MM.1S (cell line): ENCODE measurements at regions not wholly inside any gene's neighbourhood (a gene's known extent, or its start where the extent isn't known, plus 50 kb on each side); places are given as distances from the start of the nearest gene placed in this dataset.

Source experiments
- DNase-seq: peaks from one replicate; pipeline ENCODE4 v3.0.0-alpha.2; 2015
- H2AFZ ChIP-seq: fragments of 300-600 bp; sonication (generic); 2 replicates; pipeline ENCODE4 v1.6.0; 2016; ENCODE audit warnings: antibody characterized with exemption, low read length
- H3F3A ChIP-seq: fragments of 300-600 bp; sonication (generic); 2 replicates; pipeline ENCODE4 v1.6.1; 2016; ENCODE audit warnings: mild to moderate bottlenecking, antibody characterized with exemption, low read length, moderate library complexity, mixed read lengths; ENCODE audit not compliant: insufficient read depth
- H3K27ac ChIP-seq: fragments of 300-600 bp; sonication (generic); 2 replicates; pipeline ENCODE4 v1.5.1; 2016; ENCODE audit warnings: mild to moderate bottlenecking, low read length
- H3K27me3 ChIP-seq: fragments of 300-600 bp; sonication (generic); replicated peaks from 2 replicates; pipeline ENCODE4 v1.6.0; 2016; ENCODE audit warnings: low read length; ENCODE audit not compliant: insufficient read depth
- H3K36me3 ChIP-seq: fragments of 300-600 bp; sonication (generic); replicated peaks from 2 replicates; pipeline ENCODE4 v1.6.1; 2016; ENCODE audit warnings: mild to moderate bottlenecking, low read length, mixed read lengths; ENCODE audit not compliant: insufficient read depth
- H3K4me1 ChIP-seq: fragments of 300-600 bp; sonication (generic); 2 replicates; pipeline ENCODE4 v1.6.1; 2016; ENCODE audit warnings: low read length, mixed read lengths
- H3K4me2 ChIP-seq: fragments of 300-600 bp; sonication (generic); 2 replicates; pipeline ENCODE4 v1.6.0; 2016; ENCODE audit warnings: low read depth, low read length
- H3K4me3 ChIP-seq: fragments of 300-600 bp; sonication (generic); 2 replicates; pipeline ENCODE4 v1.5.1; 2016; ENCODE audit warnings: low read length, mixed read lengths
- H3K79me2 ChIP-seq: fragments of 300-600 bp; sonication (generic); 2 replicates; pipeline ENCODE4 v1.6.1; 2016; ENCODE audit warnings: mixed run types, low read length, mixed read lengths
- H3K9ac ChIP-seq: fragments of 300-600 bp; sonication (generic); 2 replicates; pipeline ENCODE4 v1.6.1; 2016; ENCODE audit warnings: low read length, mixed read lengths
- H3K9me2 ChIP-seq: fragments of 300-600 bp; sonication (generic); replicated peaks from 2 replicates; pipeline ENCODE4 v1.6.1; 2016; ENCODE audit warnings: mild to moderate bottlenecking, low read length, mixed read lengths; ENCODE audit not compliant: insufficient read depth
- H3K9me3 ChIP-seq: fragments of 300-600 bp; sonication (generic); replicated peaks from 2 replicates; pipeline ENCODE4 v1.6.1; 2016; ENCODE audit warnings: mild to moderate bottlenecking, low read length, mixed read lengths; ENCODE audit not compliant: insufficient read depth
- H4K20me1 ChIP-seq: fragments of 300-600 bp; sonication (generic); 2 replicates; pipeline ENCODE4 v1.6.1; 2016; ENCODE audit warnings: mild to moderate bottlenecking, low read length, moderate library complexity, mixed read lengths; ENCODE audit not compliant: insufficient read depth
- EZH2 ChIP-seq: fragments of 300-600 bp; sonication (generic); optimal IDR thresholded peaks from 2 replicates; pipeline ENCODE3; 2017; ENCODE audit warnings: low read depth, mild to moderate bottlenecking, antibody characterized with exemption, low read length, mixed read lengths
- EZH2phosphoT487 ChIP-seq: fragments of 300-600 bp; sonication (generic); IDR thresholded peaks from 2 replicates; pipeline ENCODE4 v1.6.1; 2018; ENCODE audit warnings: antibody characterized with exemption, low read length
- TF ChIP-seq, protein P1 (sequence below): fragments of 300-600 bp; sonication (generic); IDR thresholded peaks from 2 replicates; pipeline ENCODE4 v1.5.1; 2016; ENCODE audit warnings: antibody characterized with exemption, low read length, mixed read lengths

DNA sequence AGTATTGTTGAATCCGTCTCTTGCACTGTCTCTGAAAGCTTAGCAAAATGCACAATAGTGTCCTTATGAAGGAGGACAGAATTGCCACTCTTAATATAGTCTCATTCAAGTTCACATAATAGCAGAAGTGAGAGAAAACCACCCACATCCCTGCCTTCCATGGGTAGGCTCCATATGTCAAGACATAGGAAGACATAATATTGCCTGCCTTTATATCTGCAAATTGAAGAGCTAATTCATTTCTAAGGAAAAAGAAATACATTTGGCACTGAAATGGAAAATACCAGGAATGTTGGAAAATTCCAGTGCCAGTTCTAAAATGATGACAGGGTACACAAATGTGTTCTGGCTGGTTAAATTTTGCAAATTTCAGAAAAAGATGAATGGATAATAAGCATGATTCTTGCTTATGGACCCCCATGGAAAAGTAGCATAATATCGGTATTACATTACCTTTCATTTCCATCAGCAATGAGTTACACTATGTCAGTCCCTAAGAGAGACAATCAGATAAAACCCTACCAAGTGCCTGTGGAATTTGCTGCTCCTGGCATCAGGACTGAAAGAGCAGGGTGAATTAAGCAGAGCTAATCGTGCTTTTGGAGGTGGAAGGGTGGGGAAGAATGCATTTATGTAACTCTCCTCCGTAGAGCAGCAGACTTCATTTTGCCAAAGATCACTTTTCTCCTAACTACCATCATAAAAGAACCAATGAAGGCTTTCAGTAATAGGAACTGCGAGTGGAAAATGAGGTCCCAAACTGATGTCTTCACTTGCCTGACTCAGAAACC is 312.6 kb downstream of the FGFR2 start:
- no peaks in the 10 kb centered on the region for H4K20me1 ChIP-seq
- H3K79me2 ChIP-seq, result no peaks in the 10 kb centered on the region
- H3K27ac ChIP-seq, result no peak overlapping the region
- H3K9me3 ChIP-seq, result no peaks in the 10 kb centered on the region
- H3K9ac ChIP-seq, result no peak overlapping the region
- H3K4me2 ChIP-seq, result no peak overlapping the region
- H3K27me3 ChIP-seq, result no peaks in the 10 kb centered on the region
- H3F3A ChIP-seq, result no peaks in the 10 kb centered on the region
- no peaks in the 10 kb centered on the region for H3K4me1 ChIP-seq
- H2AFZ ChIP-seq, result no peak overlapping the region
- no peak for TF ChIP-seq EZH2
- TF ChIP-seq, protein P1, sequence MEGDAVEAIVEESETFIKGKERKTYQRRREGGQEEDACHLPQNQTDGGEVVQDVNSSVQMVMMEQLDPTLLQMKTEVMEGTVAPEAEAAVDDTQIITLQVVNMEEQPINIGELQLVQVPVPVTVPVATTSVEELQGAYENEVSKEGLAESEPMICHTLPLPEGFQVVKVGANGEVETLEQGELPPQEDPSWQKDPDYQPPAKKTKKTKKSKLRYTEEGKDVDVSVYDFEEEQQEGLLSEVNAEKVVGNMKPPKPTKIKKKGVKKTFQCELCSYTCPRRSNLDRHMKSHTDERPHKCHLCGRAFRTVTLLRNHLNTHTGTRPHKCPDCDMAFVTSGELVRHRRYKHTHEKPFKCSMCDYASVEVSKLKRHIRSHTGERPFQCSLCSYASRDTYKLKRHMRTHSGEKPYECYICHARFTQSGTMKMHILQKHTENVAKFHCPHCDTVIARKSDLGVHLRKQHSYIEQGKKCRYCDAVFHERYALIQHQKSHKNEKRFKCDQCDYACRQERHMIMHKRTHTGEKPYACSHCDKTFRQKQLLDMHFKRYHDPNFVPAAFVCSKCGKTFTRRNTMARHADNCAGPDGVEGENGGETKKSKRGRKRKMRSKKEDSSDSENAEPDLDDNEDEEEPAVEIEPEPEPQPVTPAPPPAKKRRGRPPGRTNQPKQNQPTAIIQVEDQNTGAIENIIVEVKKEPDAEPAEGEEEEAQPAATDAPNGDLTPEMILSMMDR, result no peak
- no peak for TF ChIP-seq EZH2phosphoT487
- H3K9me2 ChIP-seq, result no peaks in the 10 kb centered on the region
- DNase-seq, result no peak
- no peak overlapping the region for H3K4me3 ChIP-seq
- H3K36me3 ChIP-seq, result no peaks in the 10 kb centered on the region

DNA sequence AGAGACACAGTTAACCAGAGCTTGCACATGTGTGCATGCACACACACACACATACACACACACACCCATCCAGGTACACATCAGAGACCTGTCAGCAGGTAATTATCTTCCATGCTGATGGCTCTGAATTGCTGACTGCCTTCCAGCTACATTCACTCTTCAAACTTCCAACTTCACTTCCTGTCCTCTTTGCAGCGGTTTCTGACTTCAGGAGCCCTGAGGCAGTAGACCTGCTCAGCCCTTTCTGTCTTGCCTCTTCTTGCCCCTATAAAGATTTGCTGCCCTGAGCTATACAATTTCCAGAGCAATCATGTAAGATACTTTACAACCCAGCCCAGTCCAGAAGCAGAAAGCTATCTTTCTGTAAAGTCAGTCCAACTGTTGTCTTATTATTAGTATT is 310.2 kb downstream of the FGFR2 start:
- no peak overlapping the region for H3K4me2 ChIP-seq

DNA sequence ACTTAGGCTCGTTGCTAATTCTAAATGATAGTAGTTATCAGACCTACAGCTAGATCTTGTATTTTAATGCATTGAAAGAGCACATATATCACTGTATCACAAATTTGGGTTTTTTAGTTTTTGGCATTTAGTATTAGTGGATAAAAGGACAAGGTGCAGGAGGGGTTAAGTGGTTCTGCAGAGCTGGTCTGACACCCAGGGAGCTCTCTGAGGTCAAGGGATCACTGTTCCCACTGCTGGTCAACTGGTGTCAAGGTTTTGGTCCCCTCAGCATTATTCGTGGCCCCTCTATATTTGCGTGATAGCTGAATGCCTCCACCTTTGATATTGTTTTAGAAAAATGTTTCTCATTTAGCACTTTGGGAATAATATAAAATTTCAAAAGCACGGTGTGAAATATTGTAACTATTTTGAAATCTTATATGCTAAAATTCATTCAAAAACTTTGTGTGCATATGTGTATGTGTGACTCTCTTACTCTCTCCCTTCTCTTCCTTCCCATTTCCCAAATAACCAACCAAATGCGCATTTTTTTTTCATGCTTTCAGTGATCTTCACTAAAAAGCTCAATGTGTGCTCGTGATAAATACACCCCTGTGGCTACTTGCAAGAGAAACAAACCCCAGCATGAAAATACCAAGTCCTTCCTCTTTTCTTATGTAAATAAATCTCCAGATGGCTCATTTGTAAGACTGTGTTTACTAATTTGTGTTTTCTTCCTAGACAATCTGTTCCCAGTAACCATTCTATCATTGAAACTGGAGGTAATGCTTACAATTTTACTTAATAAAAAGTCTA is 309.2 kb downstream of the FGFR2 start:
- H3K27ac ChIP-seq, result no peak overlapping the region
- no peaks in the 10 kb centered on the region for H3K79me2 ChIP-seq
- H3K27me3 ChIP-seq, result no peaks in the 10 kb centered on the region
- H3K4me2 ChIP-seq, result no peak overlapping the region
- no peaks in the 10 kb centered on the region for H3K9me2 ChIP-seq
- no peak for DNase-seq
- H4K20me1 ChIP-seq, result no peaks in the 10 kb centered on the region
- H2AFZ ChIP-seq, result no peak overlapping the region
- H3K4me3 ChIP-seq, result no peak overlapping the region
- TF ChIP-seq EZH2phosphoT487, result no peak
- no peaks in the 10 kb centered on the region for H3F3A ChIP-seq
- no peaks in the 10 kb centered on the region for H3K36me3 ChIP-seq
- no peaks in the 10 kb centered on the region for H3K4me1 ChIP-seq
- H3K9ac ChIP-seq, result no peak overlapping the region
- no peaks in the 10 kb centered on the region for H3K9me3 ChIP-seq

More for the DNA sequence above, 310.2 kb downstream of the FGFR2 start:
- H3K79me2 ChIP-seq, result no peaks in the 10 kb centered on the region
- TF ChIP-seq, protein P1, result no peak
- TF ChIP-seq EZH2 (no peak), EZH2phosphoT487 (no peak)
- no peak overlapping the region for H3K9ac ChIP-seq
- no peak overlapping the region for H3K4me3 ChIP-seq
- H3K9me3 ChIP-seq, result no peaks in the 10 kb centered on the region
- H3K27ac ChIP-seq, result no peak overlapping the region
- no peaks in the 10 kb centered on the region for H4K20me1 ChIP-seq
- H3K4me1 ChIP-seq, result no peaks in the 10 kb centered on the region
- no peaks in the 10 kb centered on the region for H3K36me3 ChIP-seq
- no peaks in the 10 kb centered on the region for H3F3A ChIP-seq
- H2AFZ ChIP-seq, result no peak overlapping the region
- no peak for DNase-seq
- no peaks in the 10 kb centered on the region for H3K9me2 ChIP-seq
- no peaks in the 10 kb centered on the region for H3K27me3 ChIP-seq
